ENCODE measurements at regions not wholly inside any gene's neighbourhood (a gene's known extent, or its start where the extent isn't known, plus 50 kb on each side); places are given as distances from the start of the nearest gene placed in this dataset.

GRCh38 chr2:118769707-118770400, 77.6 kb downstream of the EN1 start:
- TF ChIP-seq ZNF274 (IDR thresholded peaks at IDR 0.05; ENCODE audit: low read depth, low read length), result no peak
- TF ChIP-seq SUZ12 (IDR thresholded peaks at IDR 0.05; ENCODE audit: extremely low read depth, insufficient read depth, insufficient read length), result no peak
- no peak for TF ChIP-seq YY1 (IDR thresholded peaks at IDR 0.05; ENCODE audit: insufficient read depth, insufficient read length)
- peaks cover 38% of the 10 kb centered on the region for H3K27me3 ChIP-seq (ENCODE audit: insufficient read depth, insufficient read length)
- H3K4me3 ChIP-seq (ENCODE audit: insufficient read length, low read depth), result no peak overlapping the region
- H3K36me3 ChIP-seq (ENCODE audit: insufficient read depth, insufficient read length, low read length), result no peaks in the 10 kb centered on the region
- DNase-seq (ENCODE audit: low read depth, low spot score), result no peak
- no peak overlapping the region for H3K9ac ChIP-seq (ENCODE audit: insufficient read length, low read depth)
- no peaks in the 10 kb centered on the region for H3K9me3 ChIP-seq (ENCODE audit: insufficient read depth, low read length)
- H3K4me1 ChIP-seq (ENCODE audit: insufficient read depth, insufficient read length), result no peaks in the 10 kb centered on the region

GRCh38 chr2:118766871-118767270, 80.6 kb downstream of the EN1 start:
- H3K36me3 ChIP-seq (ENCODE audit: insufficient read depth, insufficient read length, low read length), result no peaks in the 10 kb centered on the region
- DNase-seq (ENCODE audit: low read depth, low spot score), result no peak
- no peak overlapping the region for H3K4me3 ChIP-seq (ENCODE audit: insufficient read length, low read depth)
- TF ChIP-seq SUZ12 (IDR thresholded peaks at IDR 0.05; ENCODE audit: extremely low read depth, insufficient read depth, insufficient read length) (no peak), ZNF274 (IDR thresholded peaks at IDR 0.05; ENCODE audit: low read depth, low read length) (no peak), YY1 (IDR thresholded peaks at IDR 0.05; ENCODE audit: insufficient read depth, insufficient read length) (no peak)
- H3K4me1 ChIP-seq (ENCODE audit: insufficient read depth, insufficient read length), result no peaks in the 10 kb centered on the region
- H3K9ac ChIP-seq (ENCODE audit: insufficient read length, low read depth), result no peak overlapping the region
- peaks cover 9% of the 10 kb centered on the region for H3K27me3 ChIP-seq (ENCODE audit: insufficient read depth, insufficient read length)
- no peaks in the 10 kb centered on the region for H3K9me3 ChIP-seq (ENCODE audit: insufficient read depth, low read length)

- no peak for DNase-seq (ENCODE audit: low read depth, low spot score)
- Histone ChIP-seq H3K4me1 (ENCODE audit: insufficient read depth, insufficient read length) (no peaks in the 10 kb centered on the region), H3K27me3 (ENCODE audit: insufficient read depth, insufficient read length) (peaks cover 3% of the 10 kb centered on the region), H3K4me3 (ENCODE audit: insufficient read length, low read depth) (no peak overlapping the region), H3K9ac (ENCODE audit: insufficient read length, low read depth) (no peak overlapping the region), H3K36me3 (ENCODE audit: insufficient read depth, insufficient read length, low read length) (no peaks in the 10 kb centered on the region), H3K9me3 (ENCODE audit: insufficient read depth, low read length) (no peaks in the 10 kb centered on the region)
- TF ChIP-seq SUZ12 (IDR thresholded peaks at IDR 0.05; ENCODE audit: extremely low read depth, insufficient read depth, insufficient read length) (no peak), YY1 (IDR thresholded peaks at IDR 0.05; ENCODE audit: insufficient read depth, insufficient read length) (no peak), ZNF274 (IDR thresholded peaks at IDR 0.05; ENCODE audit: low read depth, low read length) (no peak)
These were observed 82.6 kb downstream of the EN1 start for GRCh38 chr2:118764855-118765254.

GRCh38 chr2:118763797-118764196, 83.7 kb downstream of the EN1 start:
- peaks cover 3% of the 10 kb centered on the region for H3K27me3 ChIP-seq (ENCODE audit: insufficient read depth, insufficient read length)
- TF ChIP-seq ZNF274 (IDR thresholded peaks at IDR 0.05; ENCODE audit: low read depth, low read length), result no peak
- no peak for TF ChIP-seq YY1 (IDR thresholded peaks at IDR 0.05; ENCODE audit: insufficient read depth, insufficient read length)
- TF ChIP-seq SUZ12 (IDR thresholded peaks at IDR 0.05; ENCODE audit: extremely low read depth, insufficient read depth, insufficient read length), result no peak
- DNase-seq (ENCODE audit: low read depth, low spot score), result no peak
- no peaks in the 10 kb centered on the region for H3K4me1 ChIP-seq (ENCODE audit: insufficient read depth, insufficient read length)
- H3K36me3 ChIP-seq (ENCODE audit: insufficient read depth, insufficient read length, low read length), result no peaks in the 10 kb centered on the region
- no peak overlapping the region for H3K4me3 ChIP-seq (ENCODE audit: insufficient read length, low read depth)
- H3K9ac ChIP-seq (ENCODE audit: insufficient read length, low read depth), result no peak overlapping the region
- H3K9me3 ChIP-seq (ENCODE audit: insufficient read depth, low read length), result no peaks in the 10 kb centered on the region

- no peaks in the 10 kb centered on the region for H3K9me3 ChIP-seq (ENCODE audit: insufficient read depth, low read length)
- TF ChIP-seq YY1 (IDR thresholded peaks at IDR 0.05; ENCODE audit: insufficient read depth, insufficient read length) (no peak), SUZ12 (IDR thresholded peaks at IDR 0.05; ENCODE audit: extremely low read depth, insufficient read depth, insufficient read length) (no peak), ZNF274 (IDR thresholded peaks at IDR 0.05; ENCODE audit: low read depth, low read length) (no peak)
- no peak overlapping the region for H3K4me3 ChIP-seq (ENCODE audit: insufficient read length, low read depth)
- H3K4me1 ChIP-seq (ENCODE audit: insufficient read depth, insufficient read length), result no peaks in the 10 kb centered on the region
- DNase-seq (ENCODE audit: low read depth, low spot score), result no peak
- H3K36me3 ChIP-seq (ENCODE audit: insufficient read depth, insufficient read length, low read length), result no peaks in the 10 kb centered on the region
- no peak overlapping the region for H3K9ac ChIP-seq (ENCODE audit: insufficient read length, low read depth)
- H3K27me3 ChIP-seq (ENCODE audit: insufficient read depth, insufficient read length), result peaks cover 3% of the 10 kb centered on the region
These were observed 85.2 kb downstream of the EN1 start for GRCh38 chr2:118762290-118762689.

- Histone ChIP-seq H3K27me3 (ENCODE audit: insufficient read depth, insufficient read length) (peaks cover 3% of the 10 kb centered on the region), H3K36me3 (ENCODE audit: insufficient read depth, insufficient read length, low read length) (no peaks in the 10 kb centered on the region), H3K9ac (ENCODE audit: insufficient read length, low read depth) (no peak overlapping the region), H3K4me1 (ENCODE audit: insufficient read depth, insufficient read length) (no peaks in the 10 kb centered on the region), H3K9me3 (ENCODE audit: insufficient read depth, low read length) (no peaks in the 10 kb centered on the region), H3K4me3 (ENCODE audit: insufficient read length, low read depth) (no peak overlapping the region)
- TF ChIP-seq SUZ12 (IDR thresholded peaks at IDR 0.05; ENCODE audit: extremely low read depth, insufficient read depth, insufficient read length), result no peak
- no peak for TF ChIP-seq ZNF274 (IDR thresholded peaks at IDR 0.05; ENCODE audit: low read depth, low read length)
- no peak for TF ChIP-seq YY1 (IDR thresholded peaks at IDR 0.05; ENCODE audit: insufficient read depth, insufficient read length)
- no peak for DNase-seq (ENCODE audit: low read depth, low spot score)
These were observed 85.7 kb downstream of the EN1 start for GRCh38 chr2:118761771-118762170.

- H3K9ac ChIP-seq (ENCODE audit: insufficient read length, low read depth), result no peak overlapping the region
- H3K27me3 ChIP-seq (ENCODE audit: insufficient read depth, insufficient read length), result no peaks in the 10 kb centered on the region
- TF ChIP-seq YY1 (IDR thresholded peaks at IDR 0.05; ENCODE audit: insufficient read depth, insufficient read length) (no peak), SUZ12 (IDR thresholded peaks at IDR 0.05; ENCODE audit: extremely low read depth, insufficient read depth, insufficient read length) (no peak)
These were observed 91.5 kb downstream of the EN1 start for GRCh38 chr2:118755901-118756300.

More at GRCh38 chr2:118755901-118756300, 91.5 kb downstream of the EN1 start:
- Histone ChIP-seq H3K4me1 (ENCODE audit: insufficient read depth, insufficient read length) (peaks cover 5% of the 10 kb centered on the region), H3K36me3 (ENCODE audit: insufficient read depth, insufficient read length, low read length) (no peaks in the 10 kb centered on the region), H3K9me3 (ENCODE audit: insufficient read depth, low read length) (no peaks in the 10 kb centered on the region), H3K4me3 (ENCODE audit: insufficient read length, low read depth) (no peak overlapping the region)
- no peak for DNase-seq (ENCODE audit: low read depth, low spot score)

All from NT2/D1 (cell line).